CD8-positive, alpha-beta memory T cell (primary cell): ENCODE measurements at regions not wholly inside any gene's neighbourhood (a gene's known extent, or its start where the extent isn't known, plus 50 kb on each side); places are given as distances from the start of the nearest gene placed in this dataset.

ENCODE experiments used
- CTCF ChIA-PET: fragments of 350-600 bp; sonication (Branson Sonifier 250); formaldehyde crosslinking; loops from one replicate; lab custom pipeline; 2021; ENCODE audit warnings: antibody characterized with exemption; lab: Charles Lee
- POLR2A ChIA-PET: fragments of 350-600 bp; sonication (Branson Sonifier 250); formaldehyde crosslinking; loops from one replicate; lab custom pipeline; 2021; ENCODE audit warnings: antibody characterized with exemption; lab: Charles Lee
- DNase-seq, 5 donors: peaks; one replicate each; pipeline versions ENCODE4 v3.0.0 to v3.0.0-alpha.2; 2020 to 2022; ENCODE audit warnings: mixed read lengths in 1 of 5
- H3K27ac ChIP-seq: one replicate; pipeline ENCODE4 v1.7.0; 2013; ENCODE audit warnings: low read depth, mild to moderate bottlenecking, low read length, moderate library complexity
- H3K27me3 ChIP-seq: 2 replicates; pipeline ENCODE4 v1.7.0; 2013; ENCODE audit warnings: low read length, mild to moderate bottlenecking; ENCODE audit not compliant: insufficient read depth, poor library complexity, severe bottlenecking
- H3K36me3 ChIP-seq: 2 replicates; pipeline ENCODE4 v1.7.0; 2013; ENCODE audit warnings: mild to moderate bottlenecking, low read length, moderate library complexity; ENCODE audit not compliant: insufficient read depth
- H3K4me1 ChIP-seq: 2 replicates; pipeline ENCODE4 v1.7.0; 2013; ENCODE audit warnings: mild to moderate bottlenecking, low read length, moderate library complexity; ENCODE audit not compliant: insufficient read depth
- H3K4me3 ChIP-seq: 2 replicates; pipeline ENCODE4 v1.7.0; 2013; ENCODE audit warnings: mild to moderate bottlenecking, low read length
- H3K9me3 ChIP-seq: 2 replicates; pipeline ENCODE4 v1.7.0; 2013; ENCODE audit warnings: mild to moderate bottlenecking, low read length
- H3K27ac Mint-ChIP-seq, 8 donors: one replicate each; pipeline ENCODE4 v1.8.0; 2020 to 2021; ENCODE audit warnings: mixed read lengths in 8 of 8, mild to moderate bottlenecking in 6 of 8, inconsistent platforms in 3 of 8, moderate library complexity in 3 of 8
- H3K27me3 Mint-ChIP-seq, 2 donors: one replicate each; pipeline ENCODE4 v1.8.0; 2020 to 2021; ENCODE audit warnings: mixed read lengths in 2 of 2, mild to moderate bottlenecking in 1 of 2, moderate library complexity in 1 of 2
- H3K36me3 Mint-ChIP-seq, 3 donors: one replicate each; pipeline ENCODE4 v1.8.0; 2020 to 2021; ENCODE audit warnings: mixed read lengths in 3 of 3, inconsistent platforms in 1 of 3, mild to moderate bottlenecking in 1 of 3
- H3K4me1 Mint-ChIP-seq, 3 donors: one replicate each; pipeline ENCODE4 v1.8.0; 2020 to 2021; ENCODE audit warnings: mixed read lengths in 3 of 3, inconsistent platforms in 1 of 3, mild to moderate bottlenecking in 1 of 3
- H3K4me3 Mint-ChIP-seq, 7 donors: one replicate each; pipeline ENCODE4 v1.8.0; 2020 to 2021; ENCODE audit warnings: mixed read lengths in 7 of 7, mild to moderate bottlenecking in 6 of 7, moderate library complexity in 4 of 7, inconsistent platforms in 2 of 7
- H3K9me3 Mint-ChIP-seq, 5 donors: one replicate each; pipeline ENCODE4 v1.8.0; 2020 to 2022; ENCODE audit warnings: mixed read lengths in 5 of 5, mild to moderate bottlenecking in 3 of 5, moderate library complexity in 2 of 5, inconsistent platforms in 1 of 5

GRCh38 chr3:147881933-147882332, 472.8 kb downstream of the ZIC1 start:
- POLR2A ChIA-PET: no interaction called here
- H3K36me3 ChIP-seq: no peaks in the 10 kb centered on the region
- Mint-ChIP-seq H3K36me3 (peaks cover 0 to 3% (median 0%) of the 10 kb centered on the region in 3 donors), H3K27ac (no peak overlapping the region), H3K27me3 (peaks cover 0 to 3% of the 10 kb centered on the region in 2 donors), H3K9me3 (peaks cover 11 to 25% (median 15%) of the 10 kb centered on the region in 5 donors), H3K4me3 (no peak overlapping the region), H3K4me1 (no peaks in the 10 kb centered on the region)
- H3K4me1 ChIP-seq: no peaks in the 10 kb centered on the region
- CTCF ChIA-PET: no interaction called here
- H3K27ac ChIP-seq: no peak overlapping the region
- no peaks in the 10 kb centered on the region for H3K9me3 ChIP-seq
- H3K27me3 ChIP-seq: no peaks in the 10 kb centered on the region
- no peak for DNase-seq
- no peak overlapping the region for H3K4me3 ChIP-seq

- H3K36me3 Mint-ChIP-seq: peaks cover 0 to 3% (median 0%) of the 10 kb centered on the region in 3 donors
- DNase-seq: no peak
- no peaks in the 10 kb centered on the region for H3K4me1 ChIP-seq
- no peak overlapping the region for H3K4me3 ChIP-seq
- ChIA-PET CTCF (no interaction called here), POLR2A (no interaction called here)
- H3K4me1 Mint-ChIP-seq: no peaks in the 10 kb centered on the region
- H3K27me3 Mint-ChIP-seq: peaks cover 0 to 3% of the 10 kb centered on the region in 2 donors
- H3K9me3 ChIP-seq: no peaks in the 10 kb centered on the region
- H3K27ac ChIP-seq: no peak overlapping the region
- H3K27me3 ChIP-seq: no peaks in the 10 kb centered on the region
- no peak overlapping the region for H3K4me3 Mint-ChIP-seq
- no peaks in the 10 kb centered on the region for H3K36me3 ChIP-seq
- H3K9me3 Mint-ChIP-seq: peaks cover 5 to 19% (median 11%) of the 10 kb centered on the region in 5 donors
- H3K27ac Mint-ChIP-seq: no peak overlapping the region
These were observed 477.7 kb downstream of the ZIC1 start for GRCh38 chr3:147886879-147887278.

GRCh38 chr3:147887797-147888196, 478.6 kb downstream of the ZIC1 start:
- no peaks in the 10 kb centered on the region for H3K36me3 Mint-ChIP-seq
- H3K9me3 Mint-ChIP-seq: peaks cover 2 to 13% (median 5%) of the 10 kb centered on the region in 5 donors
- DNase-seq: no peak
- H3K4me3 Mint-ChIP-seq: no peak overlapping the region
- H3K9me3 ChIP-seq: no peaks in the 10 kb centered on the region
- no peak overlapping the region for H3K27ac Mint-ChIP-seq
- H3K4me3 ChIP-seq: no peak overlapping the region
- H3K27me3 Mint-ChIP-seq: peaks cover 0 to 3% of the 10 kb centered on the region in 2 donors
- H3K4me1 Mint-ChIP-seq: no peaks in the 10 kb centered on the region
- ChIA-PET POLR2A (no interaction called here), CTCF (no interaction called here)
- no peaks in the 10 kb centered on the region for H3K4me1 ChIP-seq
- no peaks in the 10 kb centered on the region for H3K36me3 ChIP-seq
- H3K27me3 ChIP-seq: no peaks in the 10 kb centered on the region
- no peak overlapping the region for H3K27ac ChIP-seq

GRCh38 chr3:147890114-147890513, 480.9 kb downstream of the ZIC1 start:
- H3K4me3 ChIP-seq: no peak overlapping the region
- H3K4me3 Mint-ChIP-seq: no peak overlapping the region
- no peaks in the 10 kb centered on the region for H3K27me3 Mint-ChIP-seq
- DNase-seq: no peak
- H3K27me3 ChIP-seq: no peaks in the 10 kb centered on the region
- H3K27ac Mint-ChIP-seq: no peak overlapping the region
- POLR2A ChIA-PET: no interaction called here
- H3K9me3 ChIP-seq: no peaks in the 10 kb centered on the region
- H3K36me3 ChIP-seq: no peaks in the 10 kb centered on the region
- CTCF ChIA-PET: no interaction called here
- no peak overlapping the region for H3K27ac ChIP-seq
- no peaks in the 10 kb centered on the region for H3K4me1 Mint-ChIP-seq
- H3K36me3 Mint-ChIP-seq: no peaks in the 10 kb centered on the region
- H3K4me1 ChIP-seq: no peaks in the 10 kb centered on the region
- H3K9me3 Mint-ChIP-seq: peaks cover 1 to 11% (median 5%) of the 10 kb centered on the region in 5 donors

- H3K9me3 Mint-ChIP-seq: peaks cover 0 to 6% (median 2%) of the 10 kb centered on the region in 5 donors
- Histone ChIP-seq H3K4me3 (no peak overlapping the region), H3K4me1 (no peaks in the 10 kb centered on the region), H3K27me3 (no peaks in the 10 kb centered on the region), H3K36me3 (no peaks in the 10 kb centered on the region), H3K9me3 (no peaks in the 10 kb centered on the region), H3K27ac (no peak overlapping the region)
- ChIA-PET CTCF (no interaction called here), POLR2A (no interaction called here)
- H3K4me3 Mint-ChIP-seq: no peak overlapping the region
- DNase-seq: no peak
- H3K27me3 Mint-ChIP-seq: no peaks in the 10 kb centered on the region
- no peaks in the 10 kb centered on the region for H3K4me1 Mint-ChIP-seq
- no peak overlapping the region for H3K27ac Mint-ChIP-seq
- H3K36me3 Mint-ChIP-seq: no peaks in the 10 kb centered on the region
These were observed 486.3 kb downstream of the ZIC1 start for GRCh38 chr3:147895509-147895908.

GRCh38 chr3:147900851-147901250, 491.7 kb downstream of the ZIC1 start:
- peaks cover 0 to 4% (median 0%) of the 10 kb centered on the region in 5 donors for H3K9me3 Mint-ChIP-seq
- Histone ChIP-seq H3K4me1 (no peaks in the 10 kb centered on the region), H3K9me3 (no peaks in the 10 kb centered on the region), H3K4me3 (no peak overlapping the region), H3K36me3 (no peaks in the 10 kb centered on the region), H3K27ac (no peak overlapping the region), H3K27me3 (no peaks in the 10 kb centered on the region)
- no peaks in the 10 kb centered on the region for H3K36me3 Mint-ChIP-seq
- ChIA-PET CTCF (no interaction called here), POLR2A (no interaction called here)
- no peaks in the 10 kb centered on the region for H3K4me1 Mint-ChIP-seq
- H3K27ac Mint-ChIP-seq: no peak overlapping the region
- no peak for DNase-seq
- no peaks in the 10 kb centered on the region for H3K27me3 Mint-ChIP-seq
- no peak overlapping the region for H3K4me3 Mint-ChIP-seq

- H3K27me3 Mint-ChIP-seq: no peaks in the 10 kb centered on the region
- H3K4me1 Mint-ChIP-seq: no peaks in the 10 kb centered on the region
- no peak overlapping the region for H3K4me3 Mint-ChIP-seq
- DNase-seq: no peak
- POLR2A ChIA-PET: no interaction called here
- CTCF ChIA-PET: no interaction called here
- H3K36me3 ChIP-seq: no peaks in the 10 kb centered on the region
- H3K27me3 ChIP-seq: no peaks in the 10 kb centered on the region
- no peak overlapping the region for H3K27ac Mint-ChIP-seq
- no peak overlapping the region for H3K27ac ChIP-seq
- no peak overlapping the region for H3K4me3 ChIP-seq
- no peaks in the 10 kb centered on the region for H3K4me1 ChIP-seq
- H3K9me3 ChIP-seq: no peaks in the 10 kb centered on the region
- H3K36me3 Mint-ChIP-seq: no peaks in the 10 kb centered on the region
- H3K9me3 Mint-ChIP-seq: peaks cover 0 to 3% (median 0%) of the 10 kb centered on the region in 5 donors
These were observed 493.9 kb downstream of the ZIC1 start for GRCh38 chr3:147903026-147903425.

- Mint-ChIP-seq H3K4me1 (no peaks in the 10 kb centered on the region), H3K27me3 (no peaks in the 10 kb centered on the region), H3K4me3 (no peak overlapping the region), H3K36me3 (no peaks in the 10 kb centered on the region), H3K27ac (no peak overlapping the region), H3K9me3 (peaks cover 0 to 3% (median 0%) of the 10 kb centered on the region in 5 donors)
- CTCF ChIA-PET: no interaction called here
- H3K36me3 ChIP-seq: no peaks in the 10 kb centered on the region
- no peaks in the 10 kb centered on the region for H3K4me1 ChIP-seq
- POLR2A ChIA-PET: no interaction called here
- no peaks in the 10 kb centered on the region for H3K9me3 ChIP-seq
- no peak overlapping the region for H3K27ac ChIP-seq
- H3K27me3 ChIP-seq: no peaks in the 10 kb centered on the region
- no peak overlapping the region for H3K4me3 ChIP-seq
- no peak for DNase-seq
These were observed 495.3 kb downstream of the ZIC1 start for GRCh38 chr3:147904421-147904820.

- Histone ChIP-seq H3K27me3 (no peaks in the 10 kb centered on the region), H3K27ac (no peak overlapping the region), H3K9me3 (no peaks in the 10 kb centered on the region), H3K36me3 (no peaks in the 10 kb centered on the region), H3K4me1 (no peaks in the 10 kb centered on the region), H3K4me3 (no peak overlapping the region)
- Mint-ChIP-seq H3K4me1 (no peaks in the 10 kb centered on the region), H3K36me3 (no peaks in the 10 kb centered on the region), H3K27ac (no peak overlapping the region), H3K4me3 (no peak overlapping the region), H3K27me3 (no peaks in the 10 kb centered on the region), H3K9me3 (peaks cover 0 to 7% (median 3%) of the 10 kb centered on the region in 5 donors)
- ChIA-PET CTCF (no interaction called here), POLR2A (no interaction called here)
- DNase-seq: no peak
These were observed 497.1 kb downstream of the ZIC1 start for GRCh38 chr3:147906285-147906684.
